Vagina (tissue), 2 donors: ENCODE measurements at regions not wholly inside any gene's neighbourhood (a gene's known extent, or its start where the extent isn't known, plus 50 kb on each side); places are given as distances from the start of the nearest gene placed in this dataset.

Source experiments
- CTCF ChIP-seq, 3 experiments: fragments of 450-650 bp in 2 of 3; fragments of 200-600 bp in 1 of 3; sonication (generic) in 1 of 3; IDR thresholded peaks; one replicate each; pipeline ENCODE4 v1.5.1; 2017 to 2019; ENCODE audit warnings: antibody characterized with exemption in 3 of 3, mild to moderate bottlenecking in 2 of 3, moderate library complexity in 2 of 3
- POLR2A ChIP-seq, 2 donors: fragments of 450-650 bp; IDR thresholded peaks; one replicate each; pipeline ENCODE4 v1.6.1; 2017; ENCODE audit warnings: antibody characterized with exemption in 2 of 2, mild to moderate bottlenecking in 2 of 2, moderate library complexity in 2 of 2

DNA sequence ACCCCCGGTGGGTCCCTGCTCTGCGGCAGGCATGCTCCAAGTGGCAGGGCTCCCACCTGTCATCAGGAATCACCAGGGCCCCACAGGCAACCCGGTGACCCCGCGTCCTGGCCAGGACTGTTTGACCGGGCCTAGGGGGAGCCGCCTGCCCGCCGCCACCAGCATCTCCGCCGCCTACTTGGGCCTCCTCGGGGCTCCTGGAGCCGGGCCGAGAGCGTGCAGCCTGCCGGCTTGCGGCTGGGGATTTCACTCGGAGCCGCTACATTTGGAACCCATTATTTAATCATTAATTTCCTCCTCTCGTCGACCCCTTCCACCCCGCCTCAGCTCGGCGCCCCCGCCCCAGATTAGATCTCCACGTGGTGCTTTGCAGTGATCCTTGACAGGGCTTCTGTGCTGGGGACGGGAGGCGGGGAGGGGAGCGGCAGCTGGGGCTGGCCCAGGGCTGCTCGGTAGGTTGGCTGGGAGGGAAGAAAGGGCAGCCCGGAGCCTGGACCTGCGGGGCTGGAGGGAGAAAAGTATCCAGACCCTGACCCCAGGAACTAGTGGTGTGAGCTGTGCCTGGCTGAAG lies 295.4 kb downstream of the CYP26B1 start:
- TF ChIP-seq CTCF (IDR thresholded peaks at IDR 0.05) (no peak), POLR2A (IDR thresholded peaks at IDR 0.05) (no peak)
